Testis (tissue), 2 donors: ENCODE measurements at regions not wholly inside any gene's neighbourhood (a gene's known extent, or its start where the extent isn't known, plus 50 kb on each side); places are given as distances from the start of the nearest gene placed in this dataset.

Source experiments
- CTCF ChIP-seq, 3 experiments: fragments of 450-650 bp in 2 of 3; fragments of 200-600 bp in 1 of 3; sonication (generic) in 1 of 3; IDR thresholded peaks; one replicate each; pipeline ENCODE4 v1.5.1; 2016 to 2019; ENCODE audit warnings: antibody characterized with exemption in 3 of 3, mild to moderate bottlenecking in 2 of 3, moderate library complexity in 1 of 3
- POLR2A ChIP-seq: fragments of 450-650 bp; IDR thresholded peaks from one replicate; pipeline ENCODE4 v1.6.1; 2017; ENCODE audit warnings: antibody characterized with exemption, mild to moderate bottlenecking, moderate library complexity

- TF ChIP-seq CTCF (IDR thresholded peaks at IDR 0.05) = no peak
- TF ChIP-seq POLR2A = no peak
Observed at GRCh38 chr2:167871286-167871685, 376.1 kb downstream of the STK39 start.
